Kidney (tissue), 13 donors: ENCODE measurements at regions not wholly inside any gene's neighbourhood (a gene's known extent, or its start where the extent isn't known, plus 50 kb on each side); places are given as distances from the start of the nearest gene placed in this dataset.
A peak's percentile ranks its signal among the peaks of the same experiment; 100 is the strongest.

Experiments
- DNase-seq, 5 donors: peaks; one replicate each; pipeline ENCODE4 v3.0.0-alpha.2; 2013 to 2020
- FAIRE-seq: peaks from 2 replicates; lab custom pipeline; 2012; peaks lifted over from hg19 to GRCh38; lab: Jason Lieb, UNC
- H3K27ac ChIP-seq, 2 donors: one replicate each; pipeline ENCODE4 v1.7.0; 2013; ENCODE audit warnings: low read depth in 2 of 2, low read length in 2 of 2, inconsistent platforms in 1 of 2
- H3K27me3 ChIP-seq: one replicate; pipeline ENCODE4 v1.7.1; 2013; ENCODE audit warnings: low read length, inconsistent platforms; ENCODE audit not compliant: control insufficient read depth, insufficient read depth
- H3K36me3 ChIP-seq, 3 donors: one replicate each; pipeline versions ENCODE4 v1.7.0 to v1.7.1; 2013; ENCODE audit warnings: low read length in 3 of 3, control low read depth in 1 of 3, inconsistent platforms in 1 of 3; ENCODE audit not compliant: insufficient read depth in 3 of 3, control insufficient read depth in 2 of 3
- H3K4me1 ChIP-seq, 3 donors: one replicate each; pipeline versions ENCODE4 v1.7.0 to v1.7.1; 2013; ENCODE audit warnings: low read length in 3 of 3, inconsistent platforms in 1 of 3, low read depth in 1 of 3; ENCODE audit not compliant: control insufficient read depth in 2 of 3, insufficient read depth in 2 of 3
- H3K4me3 ChIP-seq, 3 donors: one replicate each; pipeline versions ENCODE4 v1.7.0 to v1.8.1; 2013; ENCODE audit warnings: low read length in 3 of 3, control low read depth in 1 of 3, inconsistent platforms in 1 of 3
- H3K9ac ChIP-seq, 3 donors: one replicate each; pipeline versions ENCODE4 v1.7.0 to v1.7.1; 2013; ENCODE audit warnings: low read length in 3 of 3, control low read depth in 1 of 3, inconsistent platforms in 1 of 3
- H3K9me3 ChIP-seq, 3 donors: one replicate each; pipeline versions ENCODE4 v1.7.0 to v1.7.1; 2013; ENCODE audit warnings: low read length in 3 of 3, control low read depth in 1 of 3, inconsistent platforms in 1 of 3; ENCODE audit not compliant: control insufficient read depth in 2 of 3, insufficient read depth in 1 of 3
- CTCF ChIP-seq: IDR thresholded peaks from 3 replicates; pipeline ENCODE4 v1.5.1; 2012; ENCODE audit warnings: mild to moderate bottlenecking, moderate library complexity, borderline replicate concordance; ENCODE audit not compliant: insufficient read depth; ENCODE audit errors: extremely low read depth
- intact Hi-C: fragments of 100-400 bp; cut with DNase I; formaldehyde crosslinking; loops from one replicate; pipeline ENCODE4 v1.11.1; 2022
- donor health status: control.
- donor health status: control.
- donor health status: control.
- donor health status: control.
- donor health status: control.
- donor health status: DM: yes; HTN: yes; CAD: no.
- donor health status: Normal renal cell carcinoma (clear cell type).

DNA sequence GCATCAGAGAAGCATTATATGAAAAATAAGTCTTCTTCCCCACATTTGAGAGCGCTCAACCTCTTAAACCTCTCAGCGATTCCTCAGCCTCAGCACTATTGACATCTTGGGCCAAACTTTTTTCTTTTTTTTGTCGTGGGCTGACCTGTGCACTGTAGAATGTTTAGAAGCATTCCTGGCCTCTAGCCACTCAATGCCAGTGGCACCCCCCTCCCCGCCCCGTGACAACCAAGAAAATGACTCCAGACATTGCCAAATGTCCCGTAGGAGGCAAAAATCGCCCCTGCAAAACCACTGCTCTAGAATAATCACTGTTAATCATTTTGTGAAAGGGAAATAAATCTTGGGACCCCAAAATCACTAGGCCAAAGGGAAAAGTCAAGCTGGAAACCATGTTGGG lies 129.1 kb upstream of the BOD1 start:
- Histone ChIP-seq H3K4me3 (no peak overlapping the region), H3K4me1 (peaks cover 4 to 34% (median 16%) of the 10 kb centered on the region in 3 donors), H3K27ac (peak overlapping the region; percentile 13 to 68), H3K9me3 (no peaks in the 10 kb centered on the region), H3K36me3 (no peaks in the 10 kb centered on the region), H3K27me3 (no peaks in the 10 kb centered on the region), H3K9ac (peak overlapping the region in 1 of 3 donors; percentile 20)
- DNase-seq (no peak), FAIRE-seq (no peak)
- intact Hi-C loops, result no loop called here
- TF ChIP-seq CTCF, result no peak

DNA sequence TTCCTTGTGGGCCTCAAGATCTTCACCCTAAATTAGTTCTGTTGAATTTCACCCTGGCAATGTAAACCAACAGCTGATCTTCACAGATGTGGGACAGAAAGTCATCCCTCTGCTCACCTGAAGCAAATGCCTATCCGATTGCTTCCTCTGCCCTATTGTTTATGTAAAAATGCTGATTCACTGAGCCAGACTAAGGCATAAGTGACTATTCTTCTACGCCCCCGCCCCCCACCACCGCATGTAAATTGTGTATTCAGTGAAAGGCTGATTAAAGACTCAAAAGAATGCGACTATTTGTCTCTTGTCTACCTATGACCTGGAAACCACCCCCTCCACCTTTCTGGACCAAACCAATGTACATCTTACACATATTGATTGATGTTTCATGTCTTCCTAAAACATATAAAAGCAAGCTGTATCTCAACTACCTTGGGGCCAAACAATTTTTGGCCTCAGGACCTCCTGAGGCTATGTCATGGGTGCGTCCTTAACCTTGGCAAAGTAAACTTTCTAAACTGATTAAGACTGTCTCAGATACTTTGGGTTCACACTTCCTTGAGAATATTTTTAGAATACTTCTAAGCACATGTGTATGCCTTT lies 129.7 kb upstream of the BOD1 start:
- Histone ChIP-seq H3K9ac (peak overlapping the region in 1 of 3 donors; percentile 20), H3K36me3 (no peaks in the 10 kb centered on the region), H3K27ac (peak overlapping the region; percentile 13 to 39), H3K4me3 (no peak overlapping the region), H3K4me1 (peaks cover 4 to 34% (median 16%) of the 10 kb centered on the region in 3 donors), H3K27me3 (no peaks in the 10 kb centered on the region), H3K9me3 (no peaks in the 10 kb centered on the region)
- intact Hi-C loops, result no loop called here
- DNase-seq, result no peak
- FAIRE-seq, result no peak
- TF ChIP-seq CTCF, result no peak

- DNase-seq (no peak), FAIRE-seq (no peak)
- Histone ChIP-seq H3K4me3 (no peak overlapping the region), H3K27me3 (no peaks in the 10 kb centered on the region), H3K27ac (no peak overlapping the region), H3K9me3 (no peaks in the 10 kb centered on the region), H3K36me3 (no peaks in the 10 kb centered on the region), H3K4me1 (peaks cover 4 to 34% (median 14%) of the 10 kb centered on the region in 3 donors), H3K9ac (no peak overlapping the region)
- no peak for TF ChIP-seq CTCF
- intact Hi-C loops, result no loop called here
Measured at GRCh38 chr5:173747876-173748275, 131.4 kb upstream of the BOD1 start.
